Astrocyte of the cerebellum (primary cell): ENCODE measurements at regions not wholly inside any gene's neighbourhood (a gene's known extent, or its start where the extent isn't known, plus 50 kb on each side); places are given as distances from the start of the nearest gene placed in this dataset.

Source experiments
- DNase-seq: peaks from one replicate; pipeline ENCODE4 v3.0.0-alpha.2; 2011; ENCODE audit warnings: low read depth
- H3K4me3 ChIP-seq: 2 replicates; pipeline ENCODE4 v1.5.1; 2011; ENCODE audit warnings: mild to moderate bottlenecking, low read depth, low read length, moderate library complexity
- in situ Hi-C: cut with HindIII; loops from 2 replicates; pipeline ENCODE4 v1.10.0; 2017; ENCODE audit warnings: low sequenced_read_pairs
- TF ChIP-seq, protein P1 (sequence below): IDR thresholded peaks from 2 replicates; pipeline ENCODE4 v1.5.1; 2012; ENCODE audit warnings: low read length, low read depth, moderate library complexity, mild to moderate bottlenecking; ENCODE audit errors: missing control alignments

DNA sequence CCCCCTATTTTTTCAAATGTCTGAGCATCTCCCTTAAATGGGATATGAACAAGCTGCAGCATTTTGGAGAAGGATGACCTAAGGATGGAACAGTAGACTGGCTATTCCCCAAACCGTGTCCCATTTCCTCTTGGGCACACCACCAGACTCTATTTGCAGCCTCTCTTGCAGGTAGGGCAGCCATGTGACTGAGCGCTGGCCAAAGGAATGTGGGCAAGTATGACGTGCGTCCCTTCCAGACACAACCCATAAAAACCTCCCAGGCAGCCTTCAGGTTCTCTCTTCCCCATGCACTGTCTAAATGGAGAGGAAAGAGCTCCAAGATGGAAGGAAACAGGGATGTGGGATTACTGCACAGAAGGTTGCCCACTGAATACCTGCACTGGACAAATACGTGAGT, 149.7 kb downstream of the CCT6B start:
- in situ Hi-C loops = loop anchor here (10.0 kb wide), 1 partner anchor 177 kb away; no protein-coding TSS in a partner anchor
- no peak for DNase-seq
- TF ChIP-seq, protein P1, sequence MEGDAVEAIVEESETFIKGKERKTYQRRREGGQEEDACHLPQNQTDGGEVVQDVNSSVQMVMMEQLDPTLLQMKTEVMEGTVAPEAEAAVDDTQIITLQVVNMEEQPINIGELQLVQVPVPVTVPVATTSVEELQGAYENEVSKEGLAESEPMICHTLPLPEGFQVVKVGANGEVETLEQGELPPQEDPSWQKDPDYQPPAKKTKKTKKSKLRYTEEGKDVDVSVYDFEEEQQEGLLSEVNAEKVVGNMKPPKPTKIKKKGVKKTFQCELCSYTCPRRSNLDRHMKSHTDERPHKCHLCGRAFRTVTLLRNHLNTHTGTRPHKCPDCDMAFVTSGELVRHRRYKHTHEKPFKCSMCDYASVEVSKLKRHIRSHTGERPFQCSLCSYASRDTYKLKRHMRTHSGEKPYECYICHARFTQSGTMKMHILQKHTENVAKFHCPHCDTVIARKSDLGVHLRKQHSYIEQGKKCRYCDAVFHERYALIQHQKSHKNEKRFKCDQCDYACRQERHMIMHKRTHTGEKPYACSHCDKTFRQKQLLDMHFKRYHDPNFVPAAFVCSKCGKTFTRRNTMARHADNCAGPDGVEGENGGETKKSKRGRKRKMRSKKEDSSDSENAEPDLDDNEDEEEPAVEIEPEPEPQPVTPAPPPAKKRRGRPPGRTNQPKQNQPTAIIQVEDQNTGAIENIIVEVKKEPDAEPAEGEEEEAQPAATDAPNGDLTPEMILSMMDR = no peak
- no peak overlapping the region for H3K4me3 ChIP-seq

- TF ChIP-seq, protein P1 = no peak
- no peak for DNase-seq
- H3K4me3 ChIP-seq = no peak overlapping the region
- in situ Hi-C loops = no loop called here
Observed at GRCh38 chr17:34800661-34801060, 160.6 kb downstream of the CCT6B start.

DNA sequence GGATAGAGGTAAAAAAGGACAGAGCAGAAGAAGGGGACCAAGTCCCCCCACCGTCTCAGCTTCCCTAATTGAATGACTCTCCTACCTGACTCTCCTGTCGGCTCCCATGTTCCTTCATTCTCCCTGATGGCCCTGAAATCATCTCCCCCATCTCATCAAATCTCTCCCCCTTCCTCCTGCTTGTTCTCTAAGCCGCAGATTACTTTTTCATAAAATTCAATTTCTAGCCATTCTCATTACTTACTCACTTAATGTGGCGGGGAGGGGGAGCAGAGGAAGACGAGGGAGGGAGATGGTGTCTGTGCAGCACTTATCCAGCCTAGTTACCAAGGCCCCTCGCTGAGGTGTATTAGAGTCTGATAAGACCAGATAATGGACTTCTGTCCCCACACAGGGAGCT, 161.5 kb downstream of the CCT6B start:
- TF ChIP-seq, protein P1 = no peak
- no peak overlapping the region for H3K4me3 ChIP-seq
- in situ Hi-C loops = no loop called here

DNA sequence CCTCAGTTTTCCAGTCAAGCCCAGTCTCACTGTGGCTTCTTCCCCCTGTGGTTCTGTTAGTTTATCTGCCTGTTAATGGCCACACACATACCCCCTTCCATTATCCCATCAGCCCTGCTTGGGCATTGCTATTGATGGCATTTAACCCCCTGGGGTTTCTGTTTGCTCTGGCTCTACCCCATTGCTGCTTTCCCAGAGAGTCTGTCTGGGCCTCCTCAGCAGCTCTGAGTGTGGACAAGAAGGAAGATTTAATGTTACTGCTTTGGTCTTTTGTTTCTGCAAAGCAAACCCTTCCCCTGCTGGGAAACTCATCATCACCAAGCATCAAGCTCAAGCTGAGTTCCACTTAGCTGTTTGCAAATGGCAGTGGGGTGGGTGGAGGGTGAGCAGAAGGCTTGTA, 162.7 kb downstream of the CCT6B start:
- TF ChIP-seq, protein P1 = no peak
- in situ Hi-C loops = no loop called here
- DNase-seq = no peak
- no peak overlapping the region for H3K4me3 ChIP-seq

More for the DNA sequence above, 161.5 kb downstream of the CCT6B start:
- DNase-seq = no peak

GRCh38 chr17:34797720-34798119, 163.5 kb downstream of the CCT6B start:
- TF ChIP-seq, protein P1 = no peak
- in situ Hi-C loops = no loop called here
- no peak for DNase-seq
- no peak overlapping the region for H3K4me3 ChIP-seq

DNA sequence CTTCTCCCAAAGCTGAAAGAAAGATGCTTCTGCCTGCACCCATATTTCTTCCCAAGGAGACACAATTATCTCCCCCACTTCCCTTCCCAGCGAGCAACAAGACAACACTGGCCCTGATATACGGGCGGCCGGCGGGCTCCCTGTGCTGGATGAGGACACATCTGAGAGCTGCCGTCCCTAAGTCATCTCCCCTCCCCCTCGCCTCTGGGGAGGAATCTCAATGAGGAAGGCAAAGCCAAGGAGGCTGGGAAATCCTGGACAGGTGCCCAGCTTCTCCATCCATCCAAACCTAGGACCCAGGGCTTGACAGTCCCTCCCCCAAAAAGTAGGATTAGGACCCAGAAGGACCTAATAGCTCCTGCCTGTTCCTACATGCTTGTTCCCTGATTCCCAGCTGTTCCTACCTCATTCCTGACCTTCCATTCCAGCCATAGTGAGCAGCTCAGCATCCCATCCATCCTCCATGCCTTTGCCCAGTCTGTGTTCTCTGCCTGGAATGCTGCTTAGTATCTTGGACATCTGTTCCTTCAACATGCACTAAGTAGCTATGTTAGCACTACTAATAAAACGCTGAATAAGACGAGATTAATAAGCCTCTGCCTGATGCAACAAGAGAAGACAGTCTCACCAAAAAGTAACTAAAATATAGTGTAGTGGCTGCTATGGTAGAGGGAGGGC, 167.9 kb downstream of the CCT6B start:
- TF ChIP-seq, protein P1 = no peak
- no peak overlapping the region for H3K4me3 ChIP-seq
- in situ Hi-C loops = no loop called here
- no peak for DNase-seq

DNA sequence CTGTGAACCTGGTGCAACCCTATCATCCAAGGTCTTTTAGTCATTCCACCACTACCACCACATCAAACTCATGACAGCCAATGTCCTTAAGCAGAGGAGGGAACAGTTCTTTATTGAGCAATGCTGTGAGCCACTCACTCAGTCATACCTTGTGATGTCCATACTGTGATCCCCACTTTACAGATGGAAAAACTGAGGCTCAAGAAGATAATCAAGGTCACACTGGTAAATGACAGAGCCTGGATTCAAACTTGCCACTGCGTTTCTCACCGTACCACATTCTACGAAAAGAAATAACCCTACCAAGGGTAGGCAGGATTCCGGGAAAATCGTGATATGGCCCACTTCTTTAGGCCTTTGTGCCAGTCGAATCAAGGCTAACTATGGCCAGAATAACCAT, 172.6 kb downstream of the CCT6B start:
- no peak for DNase-seq
- TF ChIP-seq, protein P1 = no peak
- no peak overlapping the region for H3K4me3 ChIP-seq
- in situ Hi-C loops = loop anchor here (5.0 kb wide), 2 partner anchors 44 to 46 kb away; no protein-coding TSS in a partner anchor
